Left lobe of liver (tissue), 2 donors: ENCODE measurements at regions not wholly inside any gene's neighbourhood (a gene's known extent, or its start where the extent isn't known, plus 50 kb on each side); places are given as distances from the start of the nearest gene placed in this dataset.
"Not testable (repeated sequence)": the region's sequence is repeated elsewhere in the genome, so short reads cannot be mapped to it uniquely, and the experiment has no call there.

ENCODE experiments used
- ATAC-seq: fragments of 200-7000 bp; cut with Tn5 transposase; one replicate; pipeline ENCODE4 v1.9.1; 2020; ENCODE audit warnings: mild to moderate bottlenecking, moderate library complexity
- DNase-seq: peaks from one replicate; pipeline ENCODE4 v3.0.0-alpha.2; 2020; ENCODE audit warnings: low spot score
- donor health status: DM: no; HTN: no; CAD: no; lungs with moderate emphysema.
- donor health status: DM: no; HTN: yes; CAD: no.

- ATAC-seq (no peak), DNase-seq (no peak)
Measured at GRCh38 chrX:861340-861890, 230.8 kb downstream of the SHOX start.

GRCh38 chrX:859329-859728, 228.7 kb downstream of the SHOX start:
- ATAC-seq = no peak
- no peak for DNase-seq

DNA sequence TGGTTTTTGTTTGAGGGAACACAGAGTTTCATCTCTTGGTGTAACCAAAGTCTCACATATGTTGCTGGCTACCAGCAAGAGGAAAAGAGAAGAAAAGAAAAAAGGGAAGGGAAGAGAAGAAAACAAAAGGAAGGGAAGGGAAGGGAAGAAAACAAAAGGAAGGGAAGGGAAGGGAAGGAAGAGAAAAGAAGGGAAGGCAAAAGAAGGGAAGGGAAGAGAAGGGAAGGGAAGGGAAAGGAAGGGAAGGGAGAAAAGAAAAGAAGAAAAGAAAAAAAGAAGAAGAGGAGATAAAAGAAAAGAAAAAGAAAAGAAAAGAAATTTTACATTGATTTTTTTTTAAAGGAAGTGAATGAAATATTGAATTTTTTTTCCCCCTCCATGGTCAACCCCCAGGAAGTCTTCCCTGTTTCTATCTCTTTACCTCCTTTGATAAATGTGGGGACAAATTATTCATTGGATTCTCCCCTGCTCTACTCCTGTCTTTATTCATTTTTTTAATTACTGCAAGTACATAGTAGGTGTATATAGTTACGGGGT, 228.0 kb downstream of the SHOX start:
- ATAC-seq (no peak), DNase-seq (no peak)

GRCh38 chrX:857376-857775, 226.8 kb downstream of the SHOX start:
- DNase-seq (no peak), ATAC-seq (no peak)

GRCh38 chrX:856566-857290, 226.1 kb downstream of the SHOX start:
- no peak for ATAC-seq

DNA sequence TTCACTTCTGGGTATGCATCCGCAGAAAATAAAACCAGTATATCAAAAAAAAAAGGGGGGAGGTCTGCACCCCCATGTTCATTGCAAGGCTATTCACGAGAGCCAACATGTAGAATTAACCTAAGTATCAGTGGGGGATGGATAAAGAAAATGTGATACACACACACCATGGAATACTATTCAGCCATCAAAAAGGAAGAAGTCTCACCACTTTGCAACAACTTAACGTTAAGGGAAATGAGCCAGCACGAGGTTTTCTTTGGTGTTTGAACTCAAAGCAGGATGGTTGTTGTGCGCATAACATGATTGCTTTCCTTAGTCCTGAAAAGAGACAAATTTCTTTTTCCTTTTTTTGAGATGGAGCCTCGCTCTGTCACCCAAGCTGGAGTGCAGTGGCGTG, 222.7 kb downstream of the SHOX start:
- no peak for ATAC-seq
- DNase-seq = no peak

More at GRCh38 chrX:856566-857290, 226.1 kb downstream of the SHOX start:
- no peak for DNase-seq

DNA sequence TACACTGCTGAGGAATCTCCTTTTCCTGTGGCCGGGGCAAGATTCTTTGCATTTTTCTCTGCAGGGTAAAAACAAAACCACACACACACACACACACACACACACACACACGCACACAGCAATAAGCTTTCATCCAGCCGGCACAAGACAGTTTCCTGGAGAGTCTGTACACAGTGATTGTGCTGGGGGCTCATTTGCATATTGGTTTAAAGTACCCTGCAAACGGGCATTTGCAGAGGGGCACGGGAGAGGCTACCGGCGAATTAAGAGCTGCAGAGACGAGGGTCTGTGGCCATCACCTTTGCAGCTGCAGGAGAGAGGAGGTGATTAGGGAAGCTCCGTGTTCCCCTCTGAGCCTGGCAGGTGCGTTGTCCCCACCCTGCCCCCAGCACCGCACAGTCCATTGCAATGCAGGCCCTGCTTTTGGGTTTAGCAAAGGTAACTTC, 219.9 kb downstream of the SHOX start:
- no peak for DNase-seq
- ATAC-seq = no peak

- ATAC-seq (no peak), DNase-seq (no peak)
Measured at GRCh38 chrX:848386-848785, 217.8 kb downstream of the SHOX start.

DNA sequence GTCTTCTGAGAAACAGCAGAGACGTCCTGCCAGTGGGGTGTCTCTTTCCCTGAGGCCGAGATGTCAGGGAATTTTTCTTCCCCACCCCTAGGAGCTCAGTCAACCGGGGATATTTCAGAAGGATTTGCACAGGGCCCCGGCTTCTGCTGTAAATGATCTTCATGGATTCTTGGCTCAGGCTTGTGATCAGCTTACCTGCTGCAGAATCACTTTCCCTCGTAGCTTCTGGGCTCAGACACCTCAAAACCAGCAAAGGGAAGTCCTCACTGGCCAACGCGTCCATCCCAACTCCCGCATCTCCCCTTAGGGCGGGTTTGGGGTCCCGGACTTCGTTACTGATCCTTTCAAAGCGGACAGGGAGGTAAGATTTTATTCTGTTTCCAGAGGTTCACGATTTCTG, 212.7 kb downstream of the SHOX start:
- no peak for ATAC-seq
- DNase-seq = no peak

DNA sequence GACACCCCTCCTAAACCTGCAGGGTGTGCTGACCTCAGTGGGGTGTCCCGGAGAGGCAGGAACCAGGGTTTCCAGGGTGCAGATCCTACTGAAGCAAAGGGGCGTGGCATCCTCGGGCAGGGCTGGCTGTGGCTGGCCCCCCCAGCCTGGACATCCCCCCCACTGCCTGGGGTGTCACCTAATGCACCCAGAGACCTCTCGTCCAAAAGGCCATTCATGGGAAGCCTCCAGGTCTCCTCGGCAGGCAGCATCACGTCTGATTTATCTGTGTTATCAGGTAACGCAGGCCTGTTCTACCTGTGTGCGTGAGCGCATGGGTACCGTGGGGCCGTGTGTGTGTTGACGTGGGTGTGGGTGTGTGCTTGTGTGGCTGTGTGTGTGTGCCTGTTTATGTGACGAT, 210.0 kb downstream of the SHOX start:
- ATAC-seq (no peak), DNase-seq (no peak)

- ATAC-seq, DNase-seq: not testable (repeated sequence)
Measured at GRCh38 chrX:838666-839065, 208.1 kb downstream of the SHOX start.

DNA sequence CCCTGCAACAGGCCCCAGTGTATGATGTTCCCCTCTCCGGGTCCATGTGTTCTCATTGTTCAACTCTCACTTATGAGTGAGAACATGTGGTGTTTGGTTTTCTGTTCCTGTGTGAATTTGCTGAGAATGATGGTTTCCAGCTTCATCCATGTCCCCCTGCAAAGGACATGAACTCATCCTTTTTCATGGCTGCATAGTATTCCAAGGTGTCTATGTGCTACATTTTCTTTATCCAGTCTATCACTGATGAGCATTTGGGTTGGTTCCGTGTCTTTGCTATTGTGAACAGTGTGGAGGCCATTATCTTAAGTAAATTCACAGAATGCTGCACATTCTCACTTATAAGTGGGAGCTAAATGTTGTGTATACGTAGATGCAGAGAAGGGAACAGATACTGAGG, 205.3 kb downstream of the SHOX start:
- DNase-seq, ATAC-seq: not testable (repeated sequence)

DNA sequence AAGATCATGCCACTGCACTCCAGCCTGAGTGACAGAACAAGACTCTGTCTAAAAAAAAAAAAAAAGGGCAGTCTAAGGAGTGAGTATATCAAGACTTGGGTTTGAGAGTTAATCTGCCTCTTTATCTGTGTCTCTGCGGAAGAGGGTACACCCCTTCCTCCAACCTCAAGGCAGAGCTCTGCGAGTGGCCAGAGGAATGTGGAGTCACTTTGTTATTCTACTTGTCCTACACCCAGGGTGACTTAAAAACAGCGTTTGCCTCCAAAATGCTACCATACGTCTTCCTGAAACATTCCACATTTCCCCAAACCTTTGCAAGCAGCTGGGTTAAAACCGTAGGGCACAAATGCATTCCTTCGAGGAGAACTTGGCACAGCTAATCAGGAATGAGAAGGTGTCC, 199.9 kb downstream of the SHOX start:
- DNase-seq = no peak
- ATAC-seq = no peak

- DNase-seq (no peak), ATAC-seq (no peak)
Measured at GRCh38 chrX:829145-829544, 198.6 kb downstream of the SHOX start.

GRCh38 chrX:828411-828959, 197.9 kb downstream of the SHOX start:
- no peak for ATAC-seq
- no peak for DNase-seq

- ATAC-seq (no peak), DNase-seq (no peak)
Measured at GRCh38 chrX:826448-826847, 195.9 kb downstream of the SHOX start.

DNA sequence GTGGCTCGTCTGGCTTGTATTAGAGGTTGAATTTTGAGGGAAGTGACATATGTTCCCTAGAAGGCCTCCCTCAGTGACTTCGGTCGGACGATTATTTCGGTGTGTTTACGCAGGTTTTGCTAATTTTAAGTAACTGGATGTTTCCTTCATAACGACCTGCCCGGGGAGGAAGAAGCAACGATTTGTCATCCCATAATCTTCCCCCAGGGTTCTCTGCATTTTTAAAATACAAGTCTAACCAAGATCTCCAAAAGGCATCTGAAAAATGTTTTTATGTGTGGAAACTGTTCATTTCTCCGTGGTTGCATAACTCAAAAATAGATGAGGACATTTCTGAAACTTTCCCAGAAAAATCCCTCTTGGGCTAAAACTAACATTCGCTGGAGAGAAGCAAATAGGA, 195.4 kb downstream of the SHOX start:
- DNase-seq (no peak), ATAC-seq (no peak)

DNA sequence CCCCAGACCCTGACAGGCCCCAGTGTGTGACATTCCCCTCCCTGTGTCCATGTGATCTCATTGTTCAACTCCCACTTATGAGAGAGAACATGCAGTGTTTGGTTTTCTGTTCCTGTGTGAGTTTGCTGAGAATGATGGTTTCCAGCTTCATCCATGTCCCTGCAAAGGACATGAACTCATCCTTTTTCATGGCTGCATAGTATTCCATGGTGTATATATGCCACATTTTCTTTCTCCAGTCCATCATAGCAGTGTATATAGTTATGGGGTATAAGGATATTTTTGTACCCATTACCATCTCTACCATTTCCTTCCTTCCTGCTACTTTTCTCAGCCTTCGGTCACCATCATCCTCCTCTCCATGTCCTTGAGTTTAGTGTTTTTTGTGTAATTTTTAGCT, 192.5 kb downstream of the SHOX start:
- not testable (repeated sequence) for DNase-seq, ATAC-seq

GRCh38 chrX:821327-822107, 190.9 kb downstream of the SHOX start:
- ATAC-seq = no peak
- DNase-seq = no peak

- DNase-seq = no peak
- ATAC-seq = no peak
Measured at GRCh38 chrX:819684-820083, 189.1 kb downstream of the SHOX start.

- DNase-seq (no peak), ATAC-seq (no peak)
Measured at GRCh38 chrX:817759-818300, 187.2 kb downstream of the SHOX start.
